Stimulated activated CD4-positive, alpha-beta T cell treated with anti-CD3 and anti-CD28 coated beads, Interleukin-4, amount 100 ng/mL, for 1 hour (primary cell): ENCODE measurements at regions not wholly inside any gene's neighbourhood (a gene's known extent, or its start where the extent isn't known, plus 50 kb on each side); places are given as distances from the start of the nearest gene placed in this dataset.
"Not testable (repeated sequence)": the region's sequence is repeated elsewhere in the genome, so short reads cannot be mapped to it uniquely, and the experiment has no call there.

Source experiments
- DNase-seq: peaks from one replicate; pipeline ENCODE4 v3.0.0-alpha.2; 2020

- DNase-seq = no peak
Observed at GRCh38 chr7:96558530-96558929, 151.1 kb downstream of the SEM1 start.

GRCh38 chr7:96558093-96558492 lies 151.6 kb downstream of the SEM1 start:
- no peak for DNase-seq

- DNase-seq = not testable (repeated sequence)
Observed at GRCh38 chr7:96557598-96557997, 152.0 kb downstream of the SEM1 start.

- DNase-seq = no peak
Observed at GRCh38 chr7:96548664-96549063, 161.0 kb downstream of the SEM1 start.

GRCh38 chr7:96547371-96547811 lies 162.3 kb downstream of the SEM1 start:
- DNase-seq = no peak

- no peak for DNase-seq
Observed at GRCh38 chr7:96546426-96546825, 163.2 kb downstream of the SEM1 start.

GRCh38 chr7:96539471-96539870 lies 170.2 kb downstream of the SEM1 start:
- DNase-seq = no peak

- no peak for DNase-seq
Observed at GRCh38 chr7:96538632-96539031, 171.0 kb downstream of the SEM1 start.

- no peak for DNase-seq
Observed at GRCh38 chr7:96534221-96534620, 175.4 kb downstream of the SEM1 start.

- DNase-seq = no peak
Observed at GRCh38 chr7:96532428-96532935, 177.2 kb downstream of the SEM1 start.

GRCh38 chr7:96531331-96531730 lies 178.3 kb downstream of the SEM1 start:
- DNase-seq = no peak

GRCh38 chr7:96530786-96531185 lies 178.9 kb downstream of the SEM1 start:
- no peak for DNase-seq

- DNase-seq = no peak
Observed at GRCh38 chr7:96527133-96527827, 182.4 kb downstream of the SEM1 start.

GRCh38 chr7:96526496-96526895 lies 183.2 kb downstream of the SEM1 start:
- no peak for DNase-seq

- no peak for DNase-seq
Observed at GRCh38 chr7:96521068-96521894, 188.4 kb downstream of the SEM1 start.

- no peak for DNase-seq
Observed at GRCh38 chr7:96508371-96508770, 186.5 kb upstream of the SLC25A13 start.

GRCh38 chr7:96503597-96503996 lies 181.7 kb upstream of the SLC25A13 start:
- no peak for DNase-seq

- DNase-seq = no peak
Observed at GRCh38 chr7:96501318-96501717, 179.4 kb upstream of the SLC25A13 start.

- DNase-seq = no peak
Observed at GRCh38 chr7:96499532-96499931, 177.6 kb upstream of the SLC25A13 start.

GRCh38 chr7:96497567-96497966 lies 175.7 kb upstream of the SLC25A13 start:
- no peak for DNase-seq

GRCh38 chr7:96495751-96496216 lies 173.9 kb upstream of the SLC25A13 start:
- no peak for DNase-seq

GRCh38 chr7:96486681-96487080 lies 164.8 kb upstream of the SLC25A13 start:
- no peak for DNase-seq

GRCh38 chr7:96484845-96485244 lies 162.9 kb upstream of the SLC25A13 start:
- DNase-seq = no peak

- no peak for DNase-seq
Observed at GRCh38 chr7:96484091-96484490, 162.2 kb upstream of the SLC25A13 start.
